ENCODE measurements at regions not wholly inside any gene's neighbourhood (a gene's known extent, or its start where the extent isn't known, plus 50 kb on each side); places are given as distances from the start of the nearest gene placed in this dataset.

DNA sequence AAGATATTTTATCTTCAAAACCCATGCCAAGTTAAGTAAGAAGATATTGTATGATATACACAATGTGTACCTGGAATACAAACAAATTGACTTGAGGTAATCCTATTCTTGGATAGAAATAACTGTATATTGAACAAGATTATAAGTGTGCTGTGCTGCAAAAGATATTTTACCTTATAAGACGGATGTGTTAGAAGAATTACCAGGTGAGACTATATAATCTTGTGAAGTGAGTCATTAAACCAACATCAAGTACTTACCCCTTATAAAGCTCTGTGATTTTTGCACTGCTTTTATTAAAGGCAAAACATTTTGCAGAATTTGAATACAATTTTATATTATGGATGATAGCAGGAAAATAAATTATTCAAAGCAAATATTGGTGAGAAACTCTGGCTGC lies 570.0 kb downstream of the MMUT start:
- no peak for DNase-seq

- no peak for DNase-seq
Observed at GRCh38 chr6:48891308-48891707, 571.7 kb downstream of the MMUT start.

GRCh38 chr6:48889429-48889828 lies 573.6 kb downstream of the MMUT start:
- DNase-seq, result no peak

DNA sequence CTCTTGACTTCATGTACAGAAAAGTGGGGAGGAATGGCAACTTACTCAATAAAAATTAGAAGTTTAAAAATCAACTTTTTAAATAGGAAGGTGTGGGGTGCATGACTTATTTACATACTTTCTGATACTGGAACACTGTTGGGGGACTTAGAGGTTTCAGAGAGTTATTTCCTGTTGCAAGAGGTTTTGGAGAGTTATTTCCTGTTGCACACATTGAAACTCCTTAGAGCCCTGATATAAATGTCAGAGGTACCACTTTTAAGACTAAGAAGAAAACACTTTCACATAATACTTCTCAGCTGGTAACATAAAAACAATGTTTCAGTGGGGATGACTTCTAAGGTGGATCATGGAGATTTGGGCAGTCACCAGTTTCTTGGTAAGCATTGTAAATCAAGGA lies 579.9 kb downstream of the MMUT start:
- DNase-seq, result no peak

- DNase-seq, result no peak
Observed at GRCh38 chr6:48881551-48881950, 581.5 kb downstream of the MMUT start.

- DNase-seq, result no peak
Observed at GRCh38 chr6:48869595-48869994, 593.5 kb downstream of the MMUT start.

DNA sequence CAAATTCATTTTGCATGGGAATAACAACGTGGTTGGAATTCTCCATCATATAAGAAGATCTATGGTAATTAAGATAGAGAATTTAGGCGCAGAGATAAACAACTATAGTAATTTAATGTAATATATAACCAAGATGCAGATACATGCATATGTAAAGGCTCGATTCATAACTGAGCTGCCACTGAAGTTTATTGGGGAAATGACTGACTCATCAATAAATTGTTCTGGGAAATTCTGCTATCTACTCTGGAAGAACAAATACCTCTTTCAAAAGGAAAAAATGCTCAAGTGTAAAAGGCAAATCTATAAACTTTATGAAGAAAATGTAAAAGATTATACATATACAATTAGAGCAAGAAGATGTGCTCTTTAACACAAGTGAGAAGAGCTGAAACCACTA lies 596.4 kb downstream of the MMUT start:
- DNase-seq, result no peak

DNA sequence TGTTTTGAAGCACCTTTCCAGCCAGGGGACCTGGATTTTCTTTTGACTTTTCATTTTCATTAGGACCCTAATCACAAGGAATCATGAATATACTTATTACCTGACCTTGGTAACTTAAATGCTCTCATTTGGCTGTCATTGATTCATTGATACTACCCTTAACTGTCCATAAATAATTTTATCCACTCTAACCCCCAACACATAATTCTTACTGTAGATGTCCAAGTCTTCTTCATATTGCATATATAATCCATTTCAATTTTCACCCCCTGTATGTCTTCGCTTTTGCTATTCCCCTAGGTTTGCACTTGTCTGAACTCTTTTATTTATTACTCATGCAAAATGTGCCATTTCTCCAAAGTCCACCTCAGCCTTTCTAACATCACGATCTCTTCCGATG lies 602.9 kb downstream of the MMUT start:
- no peak for DNase-seq

- no peak for DNase-seq
Observed at GRCh38 chr6:48859562-48860123, 603.4 kb downstream of the MMUT start.

- DNase-seq, result no peak
Observed at GRCh38 chr6:48845219-48845618, 617.8 kb downstream of the MMUT start.

DNA sequence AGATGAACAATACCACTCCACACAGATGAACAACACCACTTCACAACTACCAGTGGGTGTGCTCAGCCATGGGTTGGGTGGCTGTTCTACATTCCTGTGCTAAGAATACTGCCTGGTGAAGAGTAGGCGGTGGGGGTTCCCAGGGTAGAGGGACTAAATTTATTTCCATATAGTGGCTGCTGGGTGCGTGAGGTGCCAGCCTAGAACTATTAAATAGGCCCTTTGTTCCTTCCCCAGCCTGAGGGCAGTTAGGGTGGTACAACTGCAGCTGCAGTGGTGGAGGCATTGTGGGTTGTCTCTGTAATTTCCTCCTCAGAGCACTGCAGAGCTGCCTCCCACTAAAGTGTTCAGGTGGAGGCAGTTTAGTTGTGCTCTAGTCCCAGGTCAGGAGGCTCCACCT lies 618.4 kb downstream of the MMUT start:
- DNase-seq, result no peak

DNA sequence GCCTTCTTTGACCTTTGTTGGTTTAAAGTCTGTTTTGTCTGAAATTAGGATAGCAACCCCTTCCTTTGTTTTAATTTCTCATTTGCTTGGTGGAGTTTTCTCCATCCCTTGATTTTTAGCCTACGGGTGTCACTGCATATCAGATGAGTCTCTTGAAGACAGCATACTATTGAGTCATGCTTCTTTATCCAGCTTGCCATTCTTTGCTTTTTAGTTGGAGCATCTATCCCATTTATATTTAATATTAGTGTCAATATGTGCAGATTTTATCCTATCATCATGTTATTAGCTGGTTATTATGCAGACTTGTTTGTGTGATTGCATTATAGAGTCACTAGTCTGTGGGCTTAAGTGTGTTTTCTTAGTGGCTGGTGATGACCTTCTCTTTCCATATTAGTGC lies 622.2 kb downstream of the MMUT start:
- no peak for DNase-seq

DNA sequence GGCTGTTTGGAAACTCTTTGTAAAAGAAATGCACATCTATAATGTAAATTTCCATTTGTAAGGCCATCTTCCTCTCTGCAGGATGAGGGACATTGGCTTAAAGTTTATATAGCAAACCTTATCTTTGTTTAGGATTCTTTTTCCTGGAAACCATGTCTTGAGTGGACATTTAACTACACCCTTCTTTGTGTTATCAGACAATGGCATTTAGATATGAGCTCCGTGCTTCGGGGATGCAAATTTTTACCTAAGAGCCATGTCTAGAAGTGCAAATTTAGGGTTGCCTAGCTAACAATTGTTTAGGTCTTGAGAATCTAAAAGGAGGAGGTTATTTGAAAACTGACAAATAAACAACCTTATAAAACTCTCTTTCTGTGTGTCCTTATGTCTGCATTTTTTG lies 623.8 kb downstream of the MMUT start:
- no peak for DNase-seq

DNA sequence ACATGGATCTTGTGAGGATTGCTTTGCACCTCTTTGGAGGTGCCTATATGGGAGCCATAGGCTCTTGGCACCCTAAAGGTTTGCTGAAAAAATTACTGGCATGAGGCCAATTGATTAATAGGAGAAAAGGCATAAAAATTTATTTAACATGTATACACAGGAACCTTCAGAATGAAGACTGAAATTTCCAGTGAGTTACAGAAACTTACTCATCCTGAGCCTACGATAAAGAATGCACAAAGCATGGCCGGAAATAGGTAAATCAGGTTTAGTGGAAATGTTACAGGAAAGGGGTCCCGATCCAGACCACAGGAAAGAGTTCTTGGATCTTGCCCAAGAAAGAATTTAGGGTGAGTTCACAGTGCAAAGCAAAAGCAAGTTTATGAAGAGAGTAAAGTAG lies 625.3 kb downstream of the MMUT start:
- DNase-seq, result no peak

DNA sequence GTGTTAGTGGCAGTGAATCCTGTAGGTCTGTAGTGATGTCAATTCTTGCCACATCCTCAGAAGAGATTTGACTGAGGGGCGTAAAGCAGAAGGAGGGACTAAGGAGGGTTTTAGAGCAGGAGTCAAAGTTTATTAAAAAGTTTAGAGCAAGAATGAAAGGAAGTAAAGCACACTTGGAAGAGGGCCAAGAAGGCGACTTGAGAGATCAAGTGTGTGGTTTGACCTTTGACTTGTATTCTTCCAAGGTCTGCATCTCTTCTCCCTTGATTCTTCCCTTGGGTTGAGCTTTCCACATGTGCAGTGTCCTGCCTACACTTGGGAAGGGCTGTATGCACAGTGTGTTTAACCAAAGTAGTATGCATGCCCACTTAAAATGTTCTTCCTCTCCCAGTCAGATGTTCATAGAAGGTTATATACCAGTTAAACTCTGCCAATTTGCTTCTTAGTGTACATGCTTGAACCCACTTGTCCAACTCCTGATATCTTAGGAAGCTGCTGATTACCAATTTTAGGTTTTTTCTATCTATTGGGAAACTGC lies 627.6 kb downstream of the MMUT start:
- DNase-seq, result no peak

GRCh38 chr6:48834706-48835105 lies 628.3 kb downstream of the MMUT start:
- DNase-seq, result no peak

DNA sequence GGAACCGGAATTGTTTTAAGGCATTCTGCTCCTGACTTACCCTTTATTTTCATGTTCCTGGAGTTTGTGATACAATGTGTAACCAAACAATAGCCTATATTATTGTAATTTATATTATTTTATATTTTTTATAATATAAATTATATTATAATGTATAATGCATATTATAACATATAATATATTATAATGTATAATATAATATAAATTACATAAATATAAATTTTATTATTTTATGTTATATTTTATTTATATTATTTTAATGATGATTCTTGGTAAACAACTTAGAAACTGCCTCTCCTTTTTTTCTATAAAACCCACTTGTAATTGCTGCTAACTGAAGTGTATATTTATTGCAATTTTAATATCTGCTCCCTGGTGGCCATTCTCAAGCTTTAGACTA lies 629.1 kb downstream of the MMUT start:
- no peak for DNase-seq

GRCh38 chr6:48826901-48827701 lies 636.0 kb downstream of the MMUT start:
- DNase-seq, result no peak

DNA sequence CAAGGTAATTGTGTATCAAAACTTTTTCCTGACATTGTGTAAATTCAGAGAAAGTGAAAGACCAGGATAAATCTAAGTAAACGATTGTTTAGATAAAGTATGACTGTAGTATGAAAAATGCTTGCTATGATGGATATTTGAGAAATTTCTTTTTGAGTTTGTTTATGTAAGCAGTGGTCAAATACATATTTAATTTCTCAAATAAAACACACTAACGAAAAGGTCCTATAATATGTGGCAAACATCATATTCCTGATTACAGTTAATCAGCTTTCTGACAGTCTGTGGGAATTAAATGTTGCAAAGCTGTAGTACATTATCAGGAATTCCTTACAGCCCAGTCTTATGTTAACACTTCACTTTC lies 636.9 kb downstream of the MMUT start:
- DNase-seq, result no peak

DNA sequence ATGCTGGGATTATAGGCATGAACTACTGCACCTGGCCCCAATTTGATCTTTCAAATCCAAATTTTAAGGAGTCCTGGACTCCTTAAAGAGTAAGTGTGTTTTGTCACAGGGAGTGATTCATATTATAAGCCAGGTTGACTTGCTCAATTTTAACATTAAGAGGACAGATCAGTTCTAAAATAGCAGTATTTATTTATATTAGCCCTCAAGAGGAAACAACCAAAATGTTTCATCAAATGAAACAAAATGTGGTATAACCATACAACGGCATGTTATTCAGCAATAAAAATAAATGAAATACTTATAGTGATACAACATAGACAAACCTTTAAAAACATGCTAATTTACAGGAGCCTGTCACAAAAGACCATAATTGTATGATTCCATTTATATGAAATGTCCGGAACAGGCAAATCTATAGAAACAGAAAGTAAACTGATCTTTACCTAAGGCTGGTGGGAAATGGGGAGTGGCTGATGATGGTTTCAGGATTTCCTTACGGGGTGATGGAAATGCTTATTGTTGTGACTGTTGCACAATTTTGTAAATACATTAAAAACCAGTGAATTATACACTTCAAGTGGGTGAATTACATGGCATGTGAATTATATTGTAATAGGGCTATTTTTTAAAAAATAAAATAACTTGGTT lies 637.4 kb downstream of the MMUT start:
- DNase-seq, result no peak

GRCh38 chr6:48818052-48818412 lies 645.0 kb downstream of the MMUT start:
- DNase-seq, result no peak

DNA sequence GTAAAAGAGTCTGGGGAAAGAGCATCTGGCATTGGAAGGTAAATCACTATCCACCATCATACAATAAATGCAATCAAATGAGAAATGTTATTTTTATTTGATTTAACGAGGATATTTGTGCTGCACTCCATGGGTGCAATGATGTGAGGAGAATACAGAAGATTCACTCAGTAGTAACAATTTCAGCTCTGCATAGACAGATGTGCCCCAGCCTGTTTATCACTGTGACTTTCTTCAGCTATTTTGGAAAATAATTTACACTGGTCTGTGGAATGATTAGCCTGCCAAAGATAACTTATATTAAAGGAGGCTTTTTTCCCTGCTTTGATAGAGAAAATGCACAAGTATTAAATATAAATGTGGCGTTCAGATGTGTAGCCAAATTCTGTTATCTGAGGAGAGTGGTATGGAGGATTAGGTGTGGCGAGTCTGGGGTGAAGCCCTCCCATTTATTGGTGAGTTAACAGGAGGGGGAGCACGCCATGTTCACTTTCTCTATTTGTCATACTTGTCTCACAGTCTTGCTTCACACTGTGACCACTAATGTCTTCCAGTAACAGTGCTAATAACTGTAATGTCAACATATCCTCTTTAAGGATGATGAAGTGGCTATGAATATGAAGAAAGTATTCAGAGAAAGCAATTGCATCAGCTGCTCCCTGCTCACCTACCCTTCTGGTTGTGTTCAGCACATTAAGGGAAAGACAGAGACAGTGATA lies 645.6 kb downstream of the MMUT start:
- no peak for DNase-seq

DNA sequence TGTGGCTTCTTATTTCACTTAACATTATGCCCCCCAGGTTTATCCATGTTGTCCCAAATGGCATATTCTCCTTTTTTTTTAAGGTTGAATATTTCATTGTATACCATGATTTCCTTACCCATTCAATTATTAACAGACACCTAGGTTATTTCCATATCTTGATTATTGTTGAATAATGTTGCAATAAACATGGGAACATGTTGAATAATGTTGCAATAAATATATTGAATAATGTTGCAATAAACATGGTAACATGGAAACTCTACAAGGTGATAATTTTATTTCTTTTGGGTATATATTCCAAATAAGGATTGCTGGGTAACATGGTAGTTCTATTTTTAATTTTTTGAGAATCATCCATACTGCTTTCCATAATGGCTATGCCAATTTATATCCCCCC lies 648.1 kb downstream of the MMUT start:
- no peak for DNase-seq

DNA sequence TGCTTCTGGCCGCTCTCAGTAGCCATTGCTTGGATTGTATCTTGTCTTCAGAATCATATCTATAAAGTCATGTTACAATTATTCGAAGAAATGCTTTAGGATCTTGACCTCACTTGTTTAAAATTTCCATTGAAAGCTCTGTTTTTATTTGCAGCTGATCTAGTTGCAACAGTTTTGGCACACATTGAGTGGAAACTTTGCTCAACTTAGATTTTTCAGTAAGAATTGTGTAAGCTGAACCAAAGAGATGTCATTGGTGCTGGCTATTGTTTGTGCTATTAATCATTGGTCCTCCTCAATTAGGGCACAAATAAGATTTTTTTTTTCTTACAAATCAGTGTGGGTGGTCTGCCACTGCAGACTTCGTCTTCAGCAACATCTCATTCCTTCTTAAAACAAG lies 649.2 kb downstream of the MMUT start:
- DNase-seq, result no peak

All from inflammatory macrophage treated with lipopolysaccharide for 1 hour (primary cell).